GM12872 (cell line): ENCODE measurements at regions not wholly inside any gene's neighbourhood (a gene's known extent, or its start where the extent isn't known, plus 50 kb on each side); places are given as distances from the start of the nearest gene placed in this dataset.

ENCODE experiments used
- CTCF ChIP-seq: IDR thresholded peaks from 3 replicates; pipeline ENCODE4 v1.5.1; 2011; ENCODE audit warnings: low read depth, mild to moderate bottlenecking, low read length, moderate library complexity; ENCODE audit not compliant: insufficient read depth

GRCh38 chr16:54422569-54422978 lies 136.0 kb upstream of the IRX3 start:
- TF ChIP-seq CTCF = no peak

GRCh38 chr16:54422159-54422558 lies 135.6 kb upstream of the IRX3 start:
- no peak for TF ChIP-seq CTCF

DNA sequence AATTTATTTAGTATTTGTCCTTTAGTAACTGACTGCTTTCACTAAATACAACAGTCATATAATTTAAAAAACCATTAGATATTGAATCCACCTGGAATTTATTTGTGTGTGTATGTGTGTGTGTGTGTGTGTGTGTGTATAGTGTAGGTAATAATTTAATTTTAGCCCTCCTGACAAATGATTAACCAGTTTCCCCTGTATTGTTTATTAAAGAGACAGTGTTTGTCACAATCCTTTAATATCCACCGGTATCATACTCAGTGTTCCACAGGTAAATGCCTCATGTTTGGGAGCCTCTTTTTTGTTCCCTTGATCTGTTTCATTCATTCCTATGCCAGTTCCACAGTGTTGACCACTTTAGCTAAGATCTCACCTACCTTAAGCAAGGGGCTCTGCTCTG lies 134.6 kb upstream of the IRX3 start:
- no peak for TF ChIP-seq CTCF

- TF ChIP-seq CTCF = no peak
Measured at GRCh38 chr16:54418903-54419302, 132.3 kb upstream of the IRX3 start.

- TF ChIP-seq CTCF = no peak
Measured at GRCh38 chr16:54417384-54417783, 130.8 kb upstream of the IRX3 start.

- no peak for TF ChIP-seq CTCF
Measured at GRCh38 chr16:54414671-54415070, 128.1 kb upstream of the IRX3 start.

- TF ChIP-seq CTCF = no peak
Measured at GRCh38 chr16:54412777-54413455, 126.3 kb upstream of the IRX3 start.

GRCh38 chr16:54412037-54412436 lies 125.5 kb upstream of the IRX3 start:
- no peak for TF ChIP-seq CTCF
